IPS DF 6.9 (cell line): ENCODE measurements at regions not wholly inside any gene's neighbourhood (a gene's known extent, or its start where the extent isn't known, plus 50 kb on each side); places are given as distances from the start of the nearest gene placed in this dataset.
"Not testable (repeated sequence)": the region's sequence is repeated elsewhere in the genome, so short reads cannot be mapped to it uniquely, and the experiment has no call there.

Experiments
- DNase-seq: peaks from one replicate; pipeline ENCODE4 v3.0.0-alpha.2; 2013; ENCODE audit warnings: low read depth, low spot score
- H3K27ac ChIP-seq: one replicate; pipeline ENCODE4 v1.5.1; 2013; ENCODE audit warnings: low read length, control low read depth
- H3K27me3 ChIP-seq: 2 replicates; pipeline ENCODE4 v1.6.1; 2013; ENCODE audit warnings: mild to moderate bottlenecking, low read length; ENCODE audit not compliant: control insufficient read depth, insufficient read depth
- H3K36me3 ChIP-seq: 2 replicates; pipeline ENCODE4 v1.6.1; 2013; ENCODE audit warnings: low read length; ENCODE audit not compliant: control insufficient read depth, insufficient read depth
- H3K4me1 ChIP-seq: 2 replicates; pipeline ENCODE4 v1.6.1; 2013; ENCODE audit warnings: low read length; ENCODE audit not compliant: control insufficient read depth, insufficient read depth
- H3K4me3 ChIP-seq: 2 replicates; pipeline ENCODE4 v1.5.1; 2013; ENCODE audit warnings: mild to moderate bottlenecking, low read length
- H3K9me3 ChIP-seq: 2 replicates; pipeline ENCODE4 v1.6.1; 2013; ENCODE audit warnings: low read length, inconsistent platforms; ENCODE audit not compliant: control insufficient read depth, insufficient read depth
- WGBS: extraction: QIAGEN DNeasy Blood & Tissue Kit; methylation state at CpG from one replicate; pipeline ENCODE4 v1.1.7; 2013; ENCODE audit warnings: mixed read lengths, missing lambda C conversion rate; ENCODE audit not compliant: insufficient read length, insufficient coverage; 5-methylcytosine and 5-hydroxymethylcytosine counted together

DNA sequence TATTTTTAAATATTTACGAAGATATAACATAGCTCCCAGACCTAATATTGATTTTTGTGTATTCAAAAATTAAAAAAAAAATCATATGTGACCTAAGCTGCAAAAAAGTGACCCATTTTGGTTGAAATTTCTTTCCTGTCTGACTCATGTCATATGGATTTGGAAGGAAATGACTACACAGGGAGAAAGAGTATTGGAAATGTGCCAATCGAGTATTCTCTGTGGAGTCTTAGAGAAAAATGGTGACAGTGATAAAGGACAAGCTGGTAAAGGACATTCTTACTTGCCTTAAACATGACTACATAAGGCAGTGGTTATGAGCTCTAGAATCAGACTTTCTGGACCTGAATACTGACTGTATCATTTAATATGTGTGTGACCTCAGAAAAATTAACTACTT lies 262.9 kb upstream of the PTPRD start:
- Histone ChIP-seq H3K36me3 (no peaks in the 10 kb centered on the region), H3K4me1 (no peaks in the 10 kb centered on the region), H3K9me3 (no peaks in the 10 kb centered on the region), H3K27me3 (no peaks in the 10 kb centered on the region), H3K27ac (no peak overlapping the region), H3K4me3 (no peak overlapping the region)
- WGBS: no CpG with 5 or more reads among the region's 2 CpGs
- no peak for DNase-seq

DNA sequence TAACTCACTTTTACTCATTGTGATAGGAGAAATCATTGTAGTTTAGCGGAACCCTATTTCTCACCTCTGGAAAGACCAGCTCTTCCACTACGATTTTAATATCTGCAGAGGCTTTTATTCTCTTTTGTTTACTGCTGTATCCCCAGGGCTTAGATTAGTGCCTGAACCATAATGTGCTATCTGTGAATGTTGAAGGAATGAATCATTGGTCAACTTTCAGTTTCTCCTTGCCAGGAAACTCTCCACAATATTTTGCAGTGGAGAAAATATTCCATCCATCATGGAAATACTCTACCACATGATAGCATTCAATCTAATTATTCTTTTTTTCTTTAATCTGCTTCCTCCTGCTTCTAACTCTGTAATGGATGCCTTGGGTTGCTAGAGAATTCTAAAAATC lies 263.5 kb upstream of the PTPRD start:
- Histone ChIP-seq H3K27me3 (no peaks in the 10 kb centered on the region), H3K4me3 (no peak overlapping the region), H3K9me3 (no peaks in the 10 kb centered on the region), H3K36me3 (no peaks in the 10 kb centered on the region), H3K27ac (no peak overlapping the region), H3K4me1 (no peaks in the 10 kb centered on the region)
- no peak for DNase-seq
- WGBS: no CpG with 5 or more reads among the region's 2 CpGs

DNA sequence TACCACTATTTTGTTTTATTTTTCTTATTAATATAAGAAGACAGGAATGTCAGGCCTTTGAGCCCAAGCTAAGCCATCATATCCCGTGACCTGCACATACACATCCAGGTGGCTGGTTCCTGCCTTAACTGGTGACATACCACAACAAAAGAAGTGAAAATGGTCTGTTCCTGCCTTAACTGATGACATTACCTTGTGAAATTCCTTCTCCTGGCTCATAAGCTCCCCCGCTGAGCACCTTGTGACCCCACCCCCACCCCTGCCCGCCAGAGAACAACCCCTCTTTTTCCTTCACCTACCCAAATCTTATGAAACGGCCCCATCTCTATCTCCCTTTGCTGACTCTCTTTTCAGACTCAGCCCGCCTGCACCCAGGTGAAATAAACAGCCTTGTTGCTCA lies 277.5 kb upstream of the PTPRD start:
- not testable (repeated sequence) for H3K4me3 ChIP-seq, DNase-seq
- WGBS: no CpG with 5 or more reads among the region's 5 CpGs

DNA sequence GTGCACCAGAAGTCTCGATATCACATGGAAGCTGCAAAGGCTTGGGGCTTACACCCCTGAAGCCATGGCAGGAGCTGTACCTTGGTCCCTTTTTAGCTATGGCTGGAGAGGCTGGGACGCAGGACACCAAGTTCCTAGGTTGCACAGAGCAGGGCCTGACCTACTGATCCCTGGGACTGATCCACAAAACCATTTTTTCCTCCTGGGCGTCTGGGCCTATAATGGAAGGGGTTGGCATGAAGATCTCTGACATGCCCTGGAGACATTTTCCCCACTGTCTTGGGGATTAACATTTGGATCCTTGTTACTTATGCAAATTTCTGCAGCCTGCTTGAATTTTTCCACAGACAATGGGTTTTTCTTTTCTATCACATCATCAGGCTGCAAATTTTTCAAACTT lies 286.7 kb upstream of the PTPRD start:
- WGBS: no CpG with 5 or more reads among the region's 3 CpGs
- H3K9me3 ChIP-seq: no peaks in the 10 kb centered on the region
- no peak overlapping the region for H3K4me3 ChIP-seq
- no peaks in the 10 kb centered on the region for H3K36me3 ChIP-seq
- no peaks in the 10 kb centered on the region for H3K27me3 ChIP-seq
- H3K4me1 ChIP-seq: no peaks in the 10 kb centered on the region
- no peak for DNase-seq
- no peak overlapping the region for H3K27ac ChIP-seq

More for the DNA sequence above, 277.5 kb upstream of the PTPRD start:
- H3K9me3 ChIP-seq, H3K4me1 ChIP-seq, H3K27ac ChIP-seq, H3K27me3 ChIP-seq, H3K36me3 ChIP-seq: not testable (repeated sequence)

DNA sequence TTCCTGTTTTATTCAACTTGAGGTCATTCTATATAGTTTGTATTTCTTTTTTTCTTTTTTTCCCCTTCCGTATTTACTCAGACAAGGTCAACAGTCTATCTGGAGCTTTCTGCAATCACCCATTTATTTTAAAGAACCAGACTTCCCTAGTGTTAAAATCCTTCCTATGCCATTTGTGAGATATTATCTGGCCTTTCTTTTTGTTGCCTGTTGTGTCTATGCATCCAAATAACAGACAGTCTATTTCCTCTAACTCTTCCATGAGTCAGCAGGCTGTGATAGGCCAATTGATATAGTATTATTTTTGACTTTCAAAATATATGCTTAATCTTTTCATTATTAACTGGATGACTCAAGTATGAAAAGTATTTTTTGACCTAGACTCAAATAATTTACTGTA lies 291.2 kb upstream of the PTPRD start:
- Histone ChIP-seq H3K9me3 (no peaks in the 10 kb centered on the region; the same call in 1 of the 2 replicates), H3K4me1 (no peaks in the 10 kb centered on the region), H3K36me3 (no peaks in the 10 kb centered on the region), H3K27me3 (no peaks in the 10 kb centered on the region), H3K27ac (no peak overlapping the region), H3K4me3 (no peak overlapping the region)
- WGBS: no CpG with 5 or more reads among the region's 1 CpG
- no peak for DNase-seq

GRCh38 chr9:10910779-10911178 lies 298.0 kb upstream of the PTPRD start:
- H3K4me3 ChIP-seq: no peak overlapping the region
- H3K27me3 ChIP-seq: no peaks in the 10 kb centered on the region
- no peaks in the 10 kb centered on the region; the same call in 1 of the 2 replicates for H3K9me3 ChIP-seq
- peaks cover 3% of the 10 kb centered on the region for H3K36me3 ChIP-seq
- no peak for DNase-seq
- H3K4me1 ChIP-seq: no peaks in the 10 kb centered on the region
- H3K27ac ChIP-seq: no peak overlapping the region
- WGBS: no CpG with 5 or more reads among the region's 25 CpGs

- Histone ChIP-seq H3K9me3 (no peaks in the 10 kb centered on the region; the same call in 1 of the 2 replicates), H3K4me1 (no peaks in the 10 kb centered on the region), H3K4me3 (no peak overlapping the region), H3K36me3 (peaks cover 3% of the 10 kb centered on the region), H3K27ac (no peak overlapping the region), H3K27me3 (no peaks in the 10 kb centered on the region)
- DNase-seq: no peak
- no CpG with 5 or more reads among the region's 6 CpGs for WGBS
Observed at GRCh38 chr9:10911373-10911772, 298.6 kb upstream of the PTPRD start.

DNA sequence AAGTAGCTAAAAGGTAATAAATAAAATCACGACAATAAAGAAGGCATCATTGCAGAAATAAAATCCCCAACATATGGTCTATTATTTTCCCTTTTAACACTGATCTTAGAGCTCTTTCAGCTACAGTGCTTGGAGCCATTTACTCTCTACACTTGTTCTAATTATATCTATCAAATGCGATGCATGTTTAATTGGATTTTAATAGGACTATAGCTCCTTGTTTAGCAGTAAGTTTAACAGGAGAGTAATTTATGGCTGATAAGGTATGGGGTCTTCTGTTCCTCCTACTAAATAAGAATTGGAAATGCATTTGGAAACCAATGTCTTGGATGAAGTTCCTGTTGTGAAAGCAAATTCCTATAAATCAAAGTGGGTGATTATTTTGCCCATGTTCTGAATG lies 304.2 kb upstream of the PTPRD start:
- no peak for DNase-seq
- H3K36me3 ChIP-seq: no peaks in the 10 kb centered on the region
- no peaks in the 10 kb centered on the region for H3K4me1 ChIP-seq
- no peaks in the 10 kb centered on the region for H3K9me3 ChIP-seq
- WGBS: no CpG with 5 or more reads among the region's 2 CpGs
- no peak overlapping the region for H3K27ac ChIP-seq
- no peaks in the 10 kb centered on the region for H3K27me3 ChIP-seq
- no peak overlapping the region for H3K4me3 ChIP-seq

- Histone ChIP-seq H3K4me3 (no peak overlapping the region), H3K36me3 (no peaks in the 10 kb centered on the region), H3K4me1 (no peaks in the 10 kb centered on the region), H3K9me3 (no peaks in the 10 kb centered on the region), H3K27ac (no peak overlapping the region), H3K27me3 (no peaks in the 10 kb centered on the region)
- DNase-seq: peak; percentile 61
- WGBS: no CpG with 5 or more reads among the region's 2 CpGs
Observed at GRCh38 chr9:10921671-10922070, 308.9 kb upstream of the PTPRD start.

DNA sequence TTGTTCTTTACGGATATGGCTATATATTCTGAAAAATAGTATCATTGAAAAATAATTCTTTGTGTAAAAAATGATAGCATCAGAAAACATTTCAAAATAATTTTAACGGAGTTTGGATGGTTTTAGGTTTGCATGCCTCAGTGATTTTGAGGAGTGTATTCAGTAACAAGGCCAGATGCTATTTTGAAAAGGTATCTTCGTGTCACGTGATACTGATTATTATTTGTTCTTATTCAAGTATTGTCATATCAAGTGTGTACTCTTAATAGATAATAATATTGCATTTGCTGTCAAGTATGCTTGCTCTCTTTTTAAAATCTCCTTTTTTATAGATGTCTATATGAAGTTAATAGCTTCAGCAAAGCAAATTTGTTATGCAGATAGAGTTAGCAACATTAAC lies 313.1 kb upstream of the PTPRD start:
- no peaks in the 10 kb centered on the region for H3K36me3 ChIP-seq
- H3K4me1 ChIP-seq: no peaks in the 10 kb centered on the region
- H3K27me3 ChIP-seq: no peaks in the 10 kb centered on the region
- no peak overlapping the region for H3K27ac ChIP-seq
- H3K9me3 ChIP-seq: no peaks in the 10 kb centered on the region
- DNase-seq: no peak
- WGBS: 100% methylated on average over 1 of the region's 4 CpGs
- H3K4me3 ChIP-seq: no peak overlapping the region

DNA sequence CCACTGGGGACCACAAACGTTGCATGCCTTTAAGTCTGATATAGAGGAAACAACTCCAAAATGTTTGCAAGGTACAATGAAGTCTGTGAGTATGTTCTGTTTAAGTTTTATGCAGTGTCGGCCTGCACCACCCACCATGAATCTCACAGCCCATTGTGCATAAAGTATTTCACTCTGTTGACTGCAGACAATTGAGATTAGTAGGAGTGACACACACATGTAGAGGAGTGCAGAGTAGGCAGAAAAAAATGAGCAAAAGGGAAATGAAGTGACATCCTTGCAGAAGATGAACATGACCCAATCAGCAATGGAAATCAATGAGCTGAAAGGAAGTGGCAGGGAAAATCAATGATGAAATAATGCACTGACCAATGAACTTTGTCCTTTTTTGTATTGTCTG lies 315.6 kb upstream of the PTPRD start:
- no CpG with 5 or more reads among the region's 2 CpGs for WGBS

More for the DNA sequence above, 315.6 kb upstream of the PTPRD start:
- H3K9me3 ChIP-seq: no peaks in the 10 kb centered on the region
- H3K27me3 ChIP-seq: no peaks in the 10 kb centered on the region
- DNase-seq: no peak
- no peaks in the 10 kb centered on the region for H3K36me3 ChIP-seq
- no peak overlapping the region for H3K4me3 ChIP-seq
- no peak overlapping the region for H3K27ac ChIP-seq
- no peaks in the 10 kb centered on the region for H3K4me1 ChIP-seq
